Endothelial cell (in vitro differentiated cells): ENCODE measurements at regions not wholly inside any gene's neighbourhood (a gene's known extent, or its start where the extent isn't known, plus 50 kb on each side); places are given as distances from the start of the nearest gene placed in this dataset.

Source experiments
- DNase-seq: peaks from one replicate; pipeline ENCODE4 v3.0.0; 2021; ENCODE audit warnings: low spot score
- H3K27ac Mint-ChIP-seq: one replicate; pipeline ENCODE4 v1.8.0; 2021; ENCODE audit warnings: mixed read lengths, inconsistent platforms; ENCODE audit not compliant: unreplicated experiment
- H3K27me3 Mint-ChIP-seq: one replicate; pipeline ENCODE4 v1.8.0; 2021; ENCODE audit warnings: mild to moderate bottlenecking, moderate library complexity, mixed read lengths, inconsistent platforms; ENCODE audit not compliant: unreplicated experiment
- H3K36me3 Mint-ChIP-seq: one replicate; pipeline ENCODE4 v1.8.0; 2021; ENCODE audit warnings: mild to moderate bottlenecking, low read depth, mixed read lengths, inconsistent platforms; ENCODE audit not compliant: unreplicated experiment
- H3K4me1 Mint-ChIP-seq: one replicate; pipeline ENCODE4 v1.8.0; 2021; ENCODE audit warnings: mild to moderate bottlenecking, mixed read lengths, inconsistent platforms; ENCODE audit not compliant: unreplicated experiment
- H3K4me3 Mint-ChIP-seq: one replicate; pipeline ENCODE4 v1.8.0; 2021; ENCODE audit warnings: mild to moderate bottlenecking, mixed read lengths, inconsistent platforms; ENCODE audit not compliant: unreplicated experiment
- H3K9me3 Mint-ChIP-seq: one replicate; pipeline ENCODE4 v1.8.0; 2021; ENCODE audit warnings: mixed read lengths, inconsistent platforms; ENCODE audit not compliant: unreplicated experiment
- TF ChIP-seq, protein P1 (sequence below): fragments of 200-600 bp; sonication (generic); IDR thresholded peaks from one replicate; pipeline ENCODE4 v1.5.0; 2021; ENCODE audit warnings: antibody characterized with exemption; ENCODE audit not compliant: unreplicated experiment

DNA sequence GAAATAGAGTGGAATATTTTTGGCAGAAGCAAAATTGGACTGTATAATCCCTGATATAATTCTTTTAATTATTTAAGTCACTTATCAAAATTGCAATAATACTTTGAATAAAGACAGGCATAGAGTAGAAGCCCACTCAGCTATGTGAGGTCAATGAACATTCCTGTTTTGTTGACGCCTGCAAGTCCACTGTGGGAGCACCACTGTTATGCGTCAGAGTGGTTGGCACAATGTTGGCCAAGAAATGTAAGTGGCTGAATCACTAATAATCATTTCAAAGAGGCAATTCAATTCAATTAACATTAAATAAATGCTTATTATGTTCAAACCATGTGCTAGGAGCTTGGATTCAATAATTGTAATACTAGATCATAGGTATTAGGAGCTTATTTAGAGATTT is 221.0 kb downstream of the SPCS3 start:
- TF ChIP-seq, protein P1, sequence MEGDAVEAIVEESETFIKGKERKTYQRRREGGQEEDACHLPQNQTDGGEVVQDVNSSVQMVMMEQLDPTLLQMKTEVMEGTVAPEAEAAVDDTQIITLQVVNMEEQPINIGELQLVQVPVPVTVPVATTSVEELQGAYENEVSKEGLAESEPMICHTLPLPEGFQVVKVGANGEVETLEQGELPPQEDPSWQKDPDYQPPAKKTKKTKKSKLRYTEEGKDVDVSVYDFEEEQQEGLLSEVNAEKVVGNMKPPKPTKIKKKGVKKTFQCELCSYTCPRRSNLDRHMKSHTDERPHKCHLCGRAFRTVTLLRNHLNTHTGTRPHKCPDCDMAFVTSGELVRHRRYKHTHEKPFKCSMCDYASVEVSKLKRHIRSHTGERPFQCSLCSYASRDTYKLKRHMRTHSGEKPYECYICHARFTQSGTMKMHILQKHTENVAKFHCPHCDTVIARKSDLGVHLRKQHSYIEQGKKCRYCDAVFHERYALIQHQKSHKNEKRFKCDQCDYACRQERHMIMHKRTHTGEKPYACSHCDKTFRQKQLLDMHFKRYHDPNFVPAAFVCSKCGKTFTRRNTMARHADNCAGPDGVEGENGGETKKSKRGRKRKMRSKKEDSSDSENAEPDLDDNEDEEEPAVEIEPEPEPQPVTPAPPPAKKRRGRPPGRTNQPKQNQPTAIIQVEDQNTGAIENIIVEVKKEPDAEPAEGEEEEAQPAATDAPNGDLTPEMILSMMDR: no peak
- Mint-ChIP-seq H3K4me3 (no peak overlapping the region), H3K36me3 (no peaks in the 10 kb centered on the region), H3K4me1 (peaks cover 20% of the 10 kb centered on the region), H3K27me3 (no peaks in the 10 kb centered on the region), H3K27ac (no peak overlapping the region), H3K9me3 (no peaks in the 10 kb centered on the region)
- DNase-seq: no peak

DNA sequence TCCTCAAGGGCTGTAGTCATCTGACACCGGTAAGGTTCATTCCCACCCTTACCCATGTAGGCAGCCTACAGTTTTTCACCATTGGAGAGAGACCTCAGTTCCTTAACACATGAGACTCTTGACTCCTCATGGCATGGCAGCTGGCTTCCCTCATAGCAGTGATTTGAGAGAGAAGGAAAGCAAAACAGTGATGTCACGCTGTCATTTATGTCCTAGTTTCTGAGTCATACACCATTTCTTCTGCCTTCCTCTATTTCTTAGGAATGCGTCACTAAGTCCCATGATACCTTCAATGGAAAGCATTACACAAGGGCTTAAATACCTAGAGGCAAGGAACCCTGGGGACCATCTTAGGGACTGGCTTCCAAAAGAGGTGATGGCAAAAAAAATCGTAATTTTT is 226.1 kb downstream of the SPCS3 start:
- Mint-ChIP-seq H3K9me3 (no peaks in the 10 kb centered on the region), H3K4me3 (no peak overlapping the region), H3K4me1 (peaks cover 6% of the 10 kb centered on the region), H3K27ac (no peak overlapping the region), H3K27me3 (no peaks in the 10 kb centered on the region), H3K36me3 (no peaks in the 10 kb centered on the region)
- TF ChIP-seq, protein P1: no peak
- DNase-seq: no peak

DNA sequence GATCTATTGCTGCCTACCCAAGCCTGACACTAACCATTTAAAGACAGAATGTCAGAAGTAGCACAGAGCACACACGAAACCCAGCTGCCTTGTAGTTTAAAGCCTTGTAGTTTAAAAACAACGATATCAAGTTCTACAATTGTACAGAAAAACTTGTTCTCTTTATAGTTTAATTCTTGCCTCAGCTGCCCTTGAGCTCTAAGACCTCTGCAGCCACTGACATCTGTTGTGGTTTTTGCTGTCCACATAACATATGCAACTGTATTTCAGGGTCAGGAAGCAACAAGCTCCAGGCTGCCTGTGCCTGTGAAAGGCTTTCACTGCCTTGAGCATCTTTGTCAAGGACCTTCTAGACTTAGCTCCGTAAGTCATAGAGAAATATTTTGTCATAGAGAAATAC is 227.2 kb downstream of the SPCS3 start:
- H3K36me3 Mint-ChIP-seq: no peaks in the 10 kb centered on the region
- H3K27me3 Mint-ChIP-seq: no peaks in the 10 kb centered on the region
- no peaks in the 10 kb centered on the region for H3K9me3 Mint-ChIP-seq
- H3K4me1 Mint-ChIP-seq: no peaks in the 10 kb centered on the region
- TF ChIP-seq, protein P1: no peak
- H3K4me3 Mint-ChIP-seq: no peak overlapping the region
- no peak overlapping the region for H3K27ac Mint-ChIP-seq
- DNase-seq: no peak

DNA sequence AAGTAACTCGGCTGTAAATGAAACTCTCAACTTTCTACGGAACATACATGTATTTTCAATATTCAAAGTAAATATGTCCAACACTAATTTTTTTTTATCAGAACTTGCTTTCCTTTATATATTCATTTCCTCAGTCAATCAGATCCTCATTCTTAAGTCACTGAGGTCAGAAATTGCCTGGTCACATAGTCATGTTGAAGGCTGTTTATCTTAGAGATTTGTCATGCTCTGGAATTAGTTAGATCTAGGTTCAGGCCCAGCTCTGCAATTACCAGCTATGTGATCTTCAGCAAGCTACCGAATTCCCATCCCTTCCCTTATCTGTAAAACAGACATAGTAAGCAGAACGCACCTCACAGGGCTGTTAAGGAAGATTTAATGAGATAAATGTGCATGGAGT is 228.8 kb downstream of the SPCS3 start:
- no peaks in the 10 kb centered on the region for H3K4me1 Mint-ChIP-seq
- H3K27me3 Mint-ChIP-seq: no peaks in the 10 kb centered on the region
- TF ChIP-seq, protein P1: no peak
- H3K27ac Mint-ChIP-seq: no peak overlapping the region
- H3K9me3 Mint-ChIP-seq: no peaks in the 10 kb centered on the region
- H3K36me3 Mint-ChIP-seq: no peaks in the 10 kb centered on the region
- H3K4me3 Mint-ChIP-seq: no peak overlapping the region
- DNase-seq: no peak

DNA sequence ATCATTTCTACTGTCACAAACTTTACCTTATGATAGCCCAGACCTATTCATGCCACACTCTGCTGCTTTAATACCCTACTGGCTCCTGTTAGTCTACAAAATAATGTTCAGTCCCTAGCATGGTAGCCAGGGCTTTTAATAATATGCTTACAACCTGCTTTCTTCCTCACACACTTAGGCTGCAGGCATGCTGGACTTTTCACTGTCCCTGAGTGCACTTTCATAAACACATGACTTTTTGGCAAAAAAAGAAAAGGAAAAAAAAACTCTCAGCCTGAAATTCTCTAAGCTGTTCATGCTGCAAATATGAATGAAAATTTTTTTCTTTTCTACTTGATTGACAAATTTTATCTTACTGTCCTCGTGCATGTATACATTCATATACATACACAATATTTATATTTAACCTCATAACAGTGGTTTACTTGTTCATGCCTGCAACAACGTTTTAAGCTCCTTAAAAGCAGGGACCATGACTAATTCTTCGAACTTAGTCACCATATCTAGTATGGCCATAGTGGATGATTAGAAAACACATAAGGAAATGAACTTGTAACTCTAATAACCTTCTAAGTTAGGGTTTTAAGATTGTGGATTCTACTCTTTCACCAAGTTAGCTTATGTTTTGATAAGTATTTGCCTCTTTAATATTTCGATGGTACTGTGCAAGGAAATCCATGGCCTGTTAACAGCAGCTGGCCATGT is 229.5 kb downstream of the SPCS3 start:
- no peak for DNase-seq
- H3K27ac Mint-ChIP-seq: no peak overlapping the region
- H3K4me1 Mint-ChIP-seq: no peaks in the 10 kb centered on the region
- TF ChIP-seq, protein P1: no peak
- no peaks in the 10 kb centered on the region for H3K36me3 Mint-ChIP-seq
- H3K27me3 Mint-ChIP-seq: no peaks in the 10 kb centered on the region
- no peak overlapping the region for H3K4me3 Mint-ChIP-seq
- no peaks in the 10 kb centered on the region for H3K9me3 Mint-ChIP-seq
